GM23338 (cell line): ENCODE measurements at regions not wholly inside any gene's neighbourhood (a gene's known extent, or its start where the extent isn't known, plus 50 kb on each side); places are given as distances from the start of the nearest gene placed in this dataset.

Experiments
- CREB1 ChIP-seq: fragments of 250-450 bp; sonication (Bioruptor Pico); IDR thresholded peaks from 2 replicates; pipeline ENCODE4 v1.5.0; 2020; ENCODE audit warnings: low read depth, mild to moderate bottlenecking, moderate library complexity
- EZH2 ChIP-seq: fragments of 200-600 bp; sonication (generic); IDR thresholded peaks from one replicate; pipeline ENCODE4 v1.8.0; 2017; ENCODE audit warnings: antibody characterized with exemption, mild to moderate bottlenecking, low read depth; ENCODE audit not compliant: unreplicated experiment
- EZH2phosphoT487 ChIP-seq: fragments of 200-600 bp; sonication (generic); IDR thresholded peaks from one replicate; pipeline ENCODE4 v1.8.1; 2018; ENCODE audit warnings: antibody characterized with exemption; ENCODE audit not compliant: unreplicated experiment
- JUNB ChIP-seq: IDR thresholded peaks from one replicate; pipeline ENCODE4 v1.6.1; 2016; ENCODE audit warnings: antibody characterized with exemption; ENCODE audit not compliant: unreplicated experiment
- NANOG ChIP-seq: IDR thresholded peaks from 2 replicates; pipeline ENCODE4 v1.6.1; 2016; ENCODE audit warnings: antibody characterized with exemption, borderline replicate concordance
- POLR2AphosphoS5 ChIP-seq: IDR thresholded peaks from 2 replicates; pipeline ENCODE4 v1.6.1; 2016; ENCODE audit warnings: antibody characterized with exemption, low read depth
- ZNF114 ChIP-seq: fragments of 250-450 bp; sonication (Bioruptor Pico); IDR thresholded peaks from 2 replicates; pipeline ENCODE4 v1.5.0; 2020; ENCODE audit warnings: mild to moderate bottlenecking, moderate library complexity
- ZNF331 ChIP-seq: fragments of 250-450 bp; sonication (Bioruptor Pico); IDR thresholded peaks from 2 replicates; pipeline ENCODE4 v1.5.0; 2020; ENCODE audit warnings: low read depth, mild to moderate bottlenecking, moderate library complexity
- TF ChIP-seq, protein P1 (sequence below), 2 experiments: fragments of 200-600 bp in 1 of 2; sonication (generic) in 1 of 2; conservative IDR thresholded peaks; 2 replicates each; pipeline versions ENCODE4 v1.5.1 to v1.6.1; 2016 to 2017; ENCODE audit warnings: antibody characterized with exemption in 2 of 2, low read depth in 2 of 2, mild to moderate bottlenecking in 2 of 2, moderate library complexity in 1 of 2
- TF ChIP-seq, protein P2 (sequence below): IDR thresholded peaks from one replicate; pipeline ENCODE4 v1.6.1; 2018; ENCODE audit warnings: antibody characterized with exemption; ENCODE audit not compliant: unreplicated experiment

GRCh38 chr12:130029151-130029550, 125.3 kb upstream of the TMEM132D start:
- TF ChIP-seq, protein P1, sequence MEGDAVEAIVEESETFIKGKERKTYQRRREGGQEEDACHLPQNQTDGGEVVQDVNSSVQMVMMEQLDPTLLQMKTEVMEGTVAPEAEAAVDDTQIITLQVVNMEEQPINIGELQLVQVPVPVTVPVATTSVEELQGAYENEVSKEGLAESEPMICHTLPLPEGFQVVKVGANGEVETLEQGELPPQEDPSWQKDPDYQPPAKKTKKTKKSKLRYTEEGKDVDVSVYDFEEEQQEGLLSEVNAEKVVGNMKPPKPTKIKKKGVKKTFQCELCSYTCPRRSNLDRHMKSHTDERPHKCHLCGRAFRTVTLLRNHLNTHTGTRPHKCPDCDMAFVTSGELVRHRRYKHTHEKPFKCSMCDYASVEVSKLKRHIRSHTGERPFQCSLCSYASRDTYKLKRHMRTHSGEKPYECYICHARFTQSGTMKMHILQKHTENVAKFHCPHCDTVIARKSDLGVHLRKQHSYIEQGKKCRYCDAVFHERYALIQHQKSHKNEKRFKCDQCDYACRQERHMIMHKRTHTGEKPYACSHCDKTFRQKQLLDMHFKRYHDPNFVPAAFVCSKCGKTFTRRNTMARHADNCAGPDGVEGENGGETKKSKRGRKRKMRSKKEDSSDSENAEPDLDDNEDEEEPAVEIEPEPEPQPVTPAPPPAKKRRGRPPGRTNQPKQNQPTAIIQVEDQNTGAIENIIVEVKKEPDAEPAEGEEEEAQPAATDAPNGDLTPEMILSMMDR (conservative IDR thresholded peaks at IDR 0.05; ENCODE audit: low read depth in 2 of 2): no peak
- TF ChIP-seq EZH2 (no peak), POLR2AphosphoS5 (no peak), CREB1 (no peak), EZH2phosphoT487 (no peak), ZNF331 (CRISPR knock-in tag) (no peak), ZNF114 (CRISPR knock-in tag) (no peak), JUNB (no peak), NANOG (no peak)
- TF ChIP-seq, protein P2, sequence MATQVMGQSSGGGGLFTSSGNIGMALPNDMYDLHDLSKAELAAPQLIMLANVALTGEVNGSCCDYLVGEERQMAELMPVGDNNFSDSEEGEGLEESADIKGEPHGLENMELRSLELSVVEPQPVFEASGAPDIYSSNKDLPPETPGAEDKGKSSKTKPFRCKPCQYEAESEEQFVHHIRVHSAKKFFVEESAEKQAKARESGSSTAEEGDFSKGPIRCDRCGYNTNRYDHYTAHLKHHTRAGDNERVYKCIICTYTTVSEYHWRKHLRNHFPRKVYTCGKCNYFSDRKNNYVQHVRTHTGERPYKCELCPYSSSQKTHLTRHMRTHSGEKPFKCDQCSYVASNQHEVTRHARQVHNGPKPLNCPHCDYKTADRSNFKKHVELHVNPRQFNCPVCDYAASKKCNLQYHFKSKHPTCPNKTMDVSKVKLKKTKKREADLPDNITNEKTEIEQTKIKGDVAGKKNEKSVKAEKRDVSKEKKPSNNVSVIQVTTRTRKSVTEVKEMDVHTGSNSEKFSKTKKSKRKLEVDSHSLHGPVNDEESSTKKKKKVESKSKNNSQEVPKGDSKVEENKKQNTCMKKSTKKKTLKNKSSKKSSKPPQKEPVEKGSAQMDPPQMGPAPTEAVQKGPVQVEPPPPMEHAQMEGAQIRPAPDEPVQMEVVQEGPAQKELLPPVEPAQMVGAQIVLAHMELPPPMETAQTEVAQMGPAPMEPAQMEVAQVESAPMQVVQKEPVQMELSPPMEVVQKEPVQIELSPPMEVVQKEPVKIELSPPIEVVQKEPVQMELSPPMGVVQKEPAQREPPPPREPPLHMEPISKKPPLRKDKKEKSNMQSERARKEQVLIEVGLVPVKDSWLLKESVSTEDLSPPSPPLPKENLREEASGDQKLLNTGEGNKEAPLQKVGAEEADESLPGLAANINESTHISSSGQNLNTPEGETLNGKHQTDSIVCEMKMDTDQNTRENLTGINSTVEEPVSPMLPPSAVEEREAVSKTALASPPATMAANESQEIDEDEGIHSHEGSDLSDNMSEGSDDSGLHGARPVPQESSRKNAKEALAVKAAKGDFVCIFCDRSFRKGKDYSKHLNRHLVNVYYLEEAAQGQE: no peak
